AG04450 (cell line): ENCODE measurements at regions not wholly inside any gene's neighbourhood (a gene's known extent, or its start where the extent isn't known, plus 50 kb on each side); places are given as distances from the start of the nearest gene placed in this dataset.
A peak's percentile ranks its signal among the peaks of the same experiment; 100 is the strongest.
"Not testable (repeated sequence)": the region's sequence is repeated elsewhere in the genome, so short reads cannot be mapped to it uniquely, and the experiment has no call there.

Experiments used
- CTCF ChIA-PET: fragments of 300-600, 350-600 bp; formaldehyde crosslinking; extraction: SDS; loops from one replicate; lab custom pipeline; 2022; ENCODE audit warnings: antibody characterized with exemption, inconsistent platforms; lab: Charles Lee
- POLR2A ChIA-PET: fragments of 350-600 bp; formaldehyde crosslinking; extraction: SDS; loops from one replicate; lab custom pipeline; 2021; ENCODE audit warnings: antibody characterized with exemption, inconsistent platforms; lab: Yijun Ruan, JAX
- DNase-seq: peaks from one replicate; pipeline ENCODE4 v3.0.0-alpha.2; 2011; ENCODE audit warnings: low read depth, low spot score
- H3K27ac ChIP-seq: one replicate; pipeline ENCODE4 v1.5.1; 2012; ENCODE audit warnings: low read depth, low read length, control low read depth
- H3K27me3 ChIP-seq: one replicate; pipeline ENCODE4 v1.6.0; 2012; ENCODE audit warnings: low read length; ENCODE audit not compliant: control insufficient read depth, insufficient read depth
- H3K4me3 ChIP-seq: 2 replicates; pipeline ENCODE4 v1.5.1; 2011; ENCODE audit warnings: mild to moderate bottlenecking, low read depth, low read length, control low read depth
- H3K9me3 ChIP-seq: 2 replicates; pipeline ENCODE4 v1.5.1; 2012; ENCODE audit warnings: low read length; ENCODE audit not compliant: control insufficient read depth, insufficient read depth
- CTCF ChIP-seq: IDR thresholded peaks from 2 replicates; pipeline ENCODE4 v1.5.1; 2011; ENCODE audit warnings: low read depth, low read length, control low read depth, inconsistent platforms

GRCh38 chrX:52585892-52586291 lies 68.8 kb downstream of the SSX7 start:
- CTCF ChIA-PET: no interaction called here
- POLR2A ChIA-PET: no interaction called here
- no peak for DNase-seq
- Histone ChIP-seq H3K27me3 (no peaks in the 10 kb centered on the region), H3K4me3 (no peak overlapping the region), H3K27ac (no peak overlapping the region), H3K9me3 (no peaks in the 10 kb centered on the region)
- no peak for TF ChIP-seq CTCF

- POLR2A ChIA-PET: no interaction called here
- TF ChIP-seq CTCF: no peak
These were observed 60.8 kb upstream of the XAGE1B start for GRCh38 chrX:52577464-52578173.

GRCh38 chrX:52576946-52577345 lies 60.1 kb upstream of the XAGE1B start:
- no peak for TF ChIP-seq CTCF
- CTCF ChIA-PET: no interaction called here
- Histone ChIP-seq H3K4me3 (no peak overlapping the region), H3K9me3 (no peaks in the 10 kb centered on the region), H3K27ac (no peak overlapping the region), H3K27me3 (no peaks in the 10 kb centered on the region)
- DNase-seq: no peak
- POLR2A ChIA-PET: no interaction called here

More at GRCh38 chrX:52577464-52578173, 60.8 kb upstream of the XAGE1B start:
- CTCF ChIA-PET: no interaction called here
- DNase-seq: no peak
- H3K27ac ChIP-seq: no peak overlapping the region
- no peak overlapping the region for H3K4me3 ChIP-seq
- H3K9me3 ChIP-seq: no peaks in the 10 kb centered on the region
- H3K27me3 ChIP-seq: no peaks in the 10 kb centered on the region

- DNase-seq: no peak
- ChIA-PET POLR2A (no interaction called here), CTCF (no interaction called here)
- Histone ChIP-seq H3K4me3 (no peak overlapping the region), H3K9me3 (no peaks in the 10 kb centered on the region), H3K27me3 (no peaks in the 10 kb centered on the region), H3K27ac (no peak overlapping the region)
- TF ChIP-seq CTCF: no peak
These were observed 59.6 kb upstream of the XAGE1B start for GRCh38 chrX:52576474-52576873.

- Histone ChIP-seq H3K27me3 (no peaks in the 10 kb centered on the region), H3K27ac (no peak overlapping the region), H3K4me3 (no peak overlapping the region), H3K9me3 (no peaks in the 10 kb centered on the region)
- peak; percentile 65 for TF ChIP-seq CTCF
- DNase-seq: peak; percentile 1
- CTCF ChIA-PET: interaction anchor here (1.0 to 1.3 kb wide), 4 partner anchors 15 to 349 kb away, joined by 3 to 4 read pairs (median 4); no protein-coding TSS in a partner anchor
- POLR2A ChIA-PET: no interaction called here
These were observed 57.8 kb upstream of the XAGE1B start for GRCh38 chrX:52574416-52575275.

- H3K9me3 ChIP-seq, H3K27me3 ChIP-seq, POLR2A ChIA-PET, CTCF ChIA-PET, H3K4me3 ChIP-seq, H3K27ac ChIP-seq, DNase-seq: not testable (repeated sequence)
These were observed 51.3 kb upstream of the XAGE1B start for GRCh38 chrX:52568146-52568545.
